ENCODE measurements at regions not wholly inside any gene's neighbourhood (a gene's known extent, or its start where the extent isn't known, plus 50 kb on each side); places are given as distances from the start of the nearest gene placed in this dataset.

- H3K36me3 Mint-ChIP-seq (ENCODE audit: insufficient read depth) = no peaks in the 10 kb centered on the region
- ATAC-seq (replicated peaks; ENCODE audit: extremely low read depth, poor library complexity, severe bottlenecking) = no peak
- H3K4me3 Mint-ChIP-seq = no peak overlapping the region
- DNase-seq (ENCODE audit: low spot score in 2 of 2) = no peak
- no peaks in the 10 kb centered on the region for H3K4me1 Mint-ChIP-seq
- H3K27ac Mint-ChIP-seq (ENCODE audit: low read depth) = no peak overlapping the region
- no peaks in the 10 kb centered on the region for H3K27me3 Mint-ChIP-seq
- peaks cover 6% of the 10 kb centered on the region for H3K9me3 Mint-ChIP-seq
These were observed 2089.7 kb upstream of the CELF4 start for GRCh38 chr18:39655341-39655740.

- H3K4me3 Mint-ChIP-seq = no peak overlapping the region
- H3K27ac Mint-ChIP-seq (ENCODE audit: low read depth) = no peak overlapping the region
- no peaks in the 10 kb centered on the region for H3K4me1 Mint-ChIP-seq
- H3K36me3 Mint-ChIP-seq (ENCODE audit: insufficient read depth) = no peaks in the 10 kb centered on the region
- no peaks in the 10 kb centered on the region for H3K27me3 Mint-ChIP-seq
- no peak for ATAC-seq (replicated peaks; ENCODE audit: extremely low read depth, poor library complexity, severe bottlenecking)
- no peak for DNase-seq (ENCODE audit: low spot score in 2 of 2)
- peaks cover 11% of the 10 kb centered on the region for H3K9me3 Mint-ChIP-seq
These were observed 2087.6 kb upstream of the CELF4 start for GRCh38 chr18:39653221-39653620.

- no peaks in the 10 kb centered on the region for H3K4me1 Mint-ChIP-seq
- peaks cover 16% of the 10 kb centered on the region for H3K9me3 Mint-ChIP-seq
- H3K27me3 Mint-ChIP-seq = no peaks in the 10 kb centered on the region
- DNase-seq (ENCODE audit: low spot score in 2 of 2) (no peak), ATAC-seq (replicated peaks; ENCODE audit: extremely low read depth, poor library complexity, severe bottlenecking) (no peak)
- H3K4me3 Mint-ChIP-seq = no peak overlapping the region
- no peaks in the 10 kb centered on the region for H3K36me3 Mint-ChIP-seq (ENCODE audit: insufficient read depth)
- no peak overlapping the region for H3K27ac Mint-ChIP-seq (ENCODE audit: low read depth)
These were observed 2083.0 kb upstream of the CELF4 start for GRCh38 chr18:39648616-39649015.

- no peak overlapping the region for H3K4me3 Mint-ChIP-seq
- ATAC-seq (replicated peaks; ENCODE audit: extremely low read depth, poor library complexity, severe bottlenecking) (no peak), DNase-seq (ENCODE audit: low spot score in 2 of 2) (no peak)
- no peak overlapping the region for H3K27ac Mint-ChIP-seq (ENCODE audit: low read depth)
- no peaks in the 10 kb centered on the region for H3K4me1 Mint-ChIP-seq
- peaks cover 21% of the 10 kb centered on the region for H3K9me3 Mint-ChIP-seq
- no peaks in the 10 kb centered on the region for H3K36me3 Mint-ChIP-seq (ENCODE audit: insufficient read depth)
- H3K27me3 Mint-ChIP-seq = no peaks in the 10 kb centered on the region
These were observed 2082.3 kb upstream of the CELF4 start for GRCh38 chr18:39647627-39648534.

GRCh38 chr18:39638224-39638623 is 2072.6 kb upstream of the CELF4 start:
- no peak for DNase-seq (ENCODE audit: low spot score in 2 of 2)
- H3K9me3 Mint-ChIP-seq = peaks cover 11% of the 10 kb centered on the region
- no peaks in the 10 kb centered on the region for H3K27me3 Mint-ChIP-seq
- ATAC-seq (replicated peaks; ENCODE audit: extremely low read depth, poor library complexity, severe bottlenecking) = no peak
- H3K4me1 Mint-ChIP-seq = no peaks in the 10 kb centered on the region
- no peaks in the 10 kb centered on the region for H3K36me3 Mint-ChIP-seq (ENCODE audit: insufficient read depth)
- no peak overlapping the region for H3K27ac Mint-ChIP-seq (ENCODE audit: low read depth)
- no peak overlapping the region for H3K4me3 Mint-ChIP-seq

GRCh38 chr18:39636931-39637330 is 2071.3 kb upstream of the CELF4 start:
- Mint-ChIP-seq H3K36me3 (ENCODE audit: insufficient read depth) (no peaks in the 10 kb centered on the region), H3K27me3 (no peaks in the 10 kb centered on the region), H3K4me3 (no peak overlapping the region), H3K9me3 (peaks cover 10% of the 10 kb centered on the region), H3K27ac (ENCODE audit: low read depth) (no peak overlapping the region), H3K4me1 (no peaks in the 10 kb centered on the region)
- DNase-seq (ENCODE audit: low spot score in 2 of 2) (no peak), ATAC-seq (replicated peaks; ENCODE audit: extremely low read depth, poor library complexity, severe bottlenecking) (no peak)

GRCh38 chr18:39635966-39636365 is 2070.4 kb upstream of the CELF4 start:
- H3K27ac Mint-ChIP-seq (ENCODE audit: low read depth) = no peak overlapping the region
- H3K4me3 Mint-ChIP-seq = no peak overlapping the region
- DNase-seq (ENCODE audit: low spot score in 2 of 2) (no peak), ATAC-seq (replicated peaks; ENCODE audit: extremely low read depth, poor library complexity, severe bottlenecking) (no peak)
- H3K27me3 Mint-ChIP-seq = no peaks in the 10 kb centered on the region
- no peaks in the 10 kb centered on the region for H3K4me1 Mint-ChIP-seq
- H3K9me3 Mint-ChIP-seq = peaks cover 12% of the 10 kb centered on the region
- no peaks in the 10 kb centered on the region for H3K36me3 Mint-ChIP-seq (ENCODE audit: insufficient read depth)

GRCh38 chr18:39635192-39635591 is 2069.6 kb upstream of the CELF4 start:
- Mint-ChIP-seq H3K9me3 (peaks cover 12% of the 10 kb centered on the region), H3K27me3 (no peaks in the 10 kb centered on the region)

GRCh38 chr18:39627936-39628335 is 2062.3 kb upstream of the CELF4 start:
- no peaks in the 10 kb centered on the region for H3K27me3 Mint-ChIP-seq
- no peak overlapping the region for H3K4me3 Mint-ChIP-seq
- peaks cover 13% of the 10 kb centered on the region for H3K9me3 Mint-ChIP-seq
- DNase-seq (ENCODE audit: low spot score in 2 of 2) = no peak
- no peaks in the 10 kb centered on the region for H3K4me1 Mint-ChIP-seq
- no peaks in the 10 kb centered on the region for H3K36me3 Mint-ChIP-seq (ENCODE audit: insufficient read depth)
- no peak overlapping the region for H3K27ac Mint-ChIP-seq (ENCODE audit: low read depth)
- no peak for ATAC-seq (replicated peaks; ENCODE audit: extremely low read depth, poor library complexity, severe bottlenecking)

More at GRCh38 chr18:39635192-39635591, 2069.6 kb upstream of the CELF4 start:
- ATAC-seq (replicated peaks; ENCODE audit: extremely low read depth, poor library complexity, severe bottlenecking) (no peak), DNase-seq (ENCODE audit: low spot score in 2 of 2) (no peak)
- Mint-ChIP-seq H3K36me3 (ENCODE audit: insufficient read depth) (no peaks in the 10 kb centered on the region), H3K4me3 (no peak overlapping the region), H3K27ac (ENCODE audit: low read depth) (no peak overlapping the region), H3K4me1 (no peaks in the 10 kb centered on the region)

GRCh38 chr18:39624961-39625360 is 2059.4 kb upstream of the CELF4 start:
- no peak overlapping the region for H3K4me3 Mint-ChIP-seq
- DNase-seq (ENCODE audit: low spot score in 2 of 2) = no peak
- H3K36me3 Mint-ChIP-seq (ENCODE audit: insufficient read depth) = no peaks in the 10 kb centered on the region
- ATAC-seq (replicated peaks; ENCODE audit: extremely low read depth, poor library complexity, severe bottlenecking) = no peak
- H3K4me1 Mint-ChIP-seq = no peaks in the 10 kb centered on the region
- no peaks in the 10 kb centered on the region for H3K27me3 Mint-ChIP-seq
- peaks cover 11% of the 10 kb centered on the region for H3K9me3 Mint-ChIP-seq
- no peak overlapping the region for H3K27ac Mint-ChIP-seq (ENCODE audit: low read depth)

GRCh38 chr18:39622431-39622830 is 2056.8 kb upstream of the CELF4 start:
- Mint-ChIP-seq H3K4me3 (no peak overlapping the region), H3K27ac (ENCODE audit: low read depth) (no peak overlapping the region), H3K9me3 (peaks cover 12% of the 10 kb centered on the region), H3K4me1 (no peaks in the 10 kb centered on the region), H3K36me3 (ENCODE audit: insufficient read depth) (no peaks in the 10 kb centered on the region), H3K27me3 (no peaks in the 10 kb centered on the region)
- no peak for ATAC-seq (replicated peaks; ENCODE audit: extremely low read depth, poor library complexity, severe bottlenecking)
- no peak for DNase-seq (ENCODE audit: low spot score in 2 of 2)

GRCh38 chr18:39620551-39621168 is 2055.1 kb upstream of the CELF4 start:
- DNase-seq (ENCODE audit: low spot score in 2 of 2) (no peak), ATAC-seq (replicated peaks; ENCODE audit: extremely low read depth, poor library complexity, severe bottlenecking) (no peak)
- Mint-ChIP-seq H3K36me3 (ENCODE audit: insufficient read depth) (no peaks in the 10 kb centered on the region), H3K27ac (ENCODE audit: low read depth) (no peak overlapping the region), H3K27me3 (no peaks in the 10 kb centered on the region), H3K4me1 (no peaks in the 10 kb centered on the region), H3K4me3 (no peak overlapping the region), H3K9me3 (peaks cover 12% of the 10 kb centered on the region)

All from central memory CD8-positive, alpha-beta T cell (primary cell).